ENCODE measurements at regions not wholly inside any gene's neighbourhood (a gene's known extent, or its start where the extent isn't known, plus 50 kb on each side); places are given as distances from the start of the nearest gene placed in this dataset.

- DNase-seq (ENCODE audit: low spot score), result no peak
Observed at GRCh38 chr13:43984292-43984691, 104.6 kb downstream of the LACC1 start.

DNA sequence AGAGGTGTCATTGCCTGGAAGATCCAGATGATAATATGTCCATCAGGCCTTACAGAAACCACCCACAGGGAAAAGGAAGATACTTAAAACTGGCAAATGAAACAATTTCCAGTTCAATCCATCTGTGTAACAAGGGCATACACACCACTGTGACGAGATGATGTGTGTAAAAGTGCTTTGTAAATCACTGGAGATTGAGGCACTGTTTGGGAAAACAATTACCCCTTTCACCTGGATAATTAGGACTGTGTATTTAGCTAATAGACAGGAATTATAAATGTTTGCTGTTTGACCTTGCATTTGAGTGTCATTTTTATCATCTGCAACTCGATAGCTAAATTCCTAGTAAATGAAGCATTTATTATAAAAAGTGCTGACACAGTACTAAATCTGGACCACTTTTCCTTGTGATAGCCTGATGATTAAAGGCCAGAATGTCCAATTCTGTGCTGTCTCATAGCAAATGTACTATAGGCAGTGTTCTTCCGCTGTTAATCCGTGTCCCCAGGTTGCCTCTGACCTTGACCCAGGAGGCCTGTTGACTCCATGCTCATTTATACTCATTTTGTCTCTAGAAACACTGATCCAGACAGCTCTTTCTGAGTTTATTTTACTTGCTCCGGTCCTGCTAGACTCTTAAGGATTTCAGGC, 105.8 kb downstream of the LACC1 start:
- no peak for DNase-seq (ENCODE audit: low spot score)

DNA sequence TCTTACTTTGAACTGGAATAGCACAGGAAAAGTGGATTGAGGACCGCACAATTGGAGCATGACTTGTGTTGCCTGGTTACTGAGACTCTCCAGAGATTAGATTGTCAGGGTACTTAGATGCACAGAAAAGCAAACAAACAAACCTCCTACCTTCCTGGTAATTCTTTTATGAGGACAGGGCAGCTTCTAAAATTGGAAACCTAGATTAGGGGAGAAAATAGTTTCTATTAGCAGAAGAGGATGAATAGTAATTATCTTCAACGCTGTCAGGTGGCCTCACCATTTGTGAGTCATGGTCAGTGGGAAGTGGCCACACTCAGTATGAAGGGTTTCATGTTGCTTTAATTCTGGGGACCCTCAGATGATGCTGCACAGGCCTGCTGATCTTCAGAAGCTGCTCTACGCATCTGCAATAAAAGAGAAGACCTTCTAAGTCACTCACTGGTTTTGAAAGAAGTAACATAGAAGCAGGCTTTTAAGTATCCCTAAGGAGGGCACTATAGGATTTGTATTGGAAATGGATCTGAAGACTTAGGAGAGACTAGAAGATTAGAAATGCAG, 106.8 kb downstream of the LACC1 start:
- no peak for DNase-seq (ENCODE audit: low spot score)

- no peak for DNase-seq (ENCODE audit: low spot score)
Observed at GRCh38 chr13:43988302-43988701, 108.6 kb downstream of the LACC1 start.

DNA sequence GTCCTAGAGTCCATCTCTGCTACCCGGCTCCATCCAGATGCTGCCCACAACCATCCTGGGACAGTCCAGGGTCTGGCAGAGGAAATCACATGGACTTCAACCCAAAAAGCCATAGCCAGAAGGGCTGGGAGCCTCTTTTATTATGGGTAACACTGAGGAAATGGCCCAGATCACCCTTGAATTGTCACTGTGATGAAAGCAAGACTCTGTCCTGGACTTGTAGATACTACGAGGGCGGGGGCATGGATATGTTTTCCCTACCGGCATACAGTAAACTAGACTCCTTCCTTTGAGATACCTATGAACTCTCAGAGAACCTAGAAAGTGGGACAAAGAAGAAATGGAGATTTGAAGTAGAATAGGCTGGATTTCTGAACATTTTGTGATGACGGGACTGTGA, 110.3 kb downstream of the LACC1 start:
- no peak for DNase-seq (ENCODE audit: low spot score)

GRCh38 chr13:43990829-43991228, 111.1 kb downstream of the LACC1 start:
- no peak for DNase-seq (ENCODE audit: low spot score)

- DNase-seq (ENCODE audit: low spot score), result no peak
Observed at GRCh38 chr13:43991773-43992201, 112.1 kb downstream of the LACC1 start.

GRCh38 chr13:43992211-43992610, 112.5 kb downstream of the LACC1 start:
- no peak for DNase-seq (ENCODE audit: low spot score)

DNA sequence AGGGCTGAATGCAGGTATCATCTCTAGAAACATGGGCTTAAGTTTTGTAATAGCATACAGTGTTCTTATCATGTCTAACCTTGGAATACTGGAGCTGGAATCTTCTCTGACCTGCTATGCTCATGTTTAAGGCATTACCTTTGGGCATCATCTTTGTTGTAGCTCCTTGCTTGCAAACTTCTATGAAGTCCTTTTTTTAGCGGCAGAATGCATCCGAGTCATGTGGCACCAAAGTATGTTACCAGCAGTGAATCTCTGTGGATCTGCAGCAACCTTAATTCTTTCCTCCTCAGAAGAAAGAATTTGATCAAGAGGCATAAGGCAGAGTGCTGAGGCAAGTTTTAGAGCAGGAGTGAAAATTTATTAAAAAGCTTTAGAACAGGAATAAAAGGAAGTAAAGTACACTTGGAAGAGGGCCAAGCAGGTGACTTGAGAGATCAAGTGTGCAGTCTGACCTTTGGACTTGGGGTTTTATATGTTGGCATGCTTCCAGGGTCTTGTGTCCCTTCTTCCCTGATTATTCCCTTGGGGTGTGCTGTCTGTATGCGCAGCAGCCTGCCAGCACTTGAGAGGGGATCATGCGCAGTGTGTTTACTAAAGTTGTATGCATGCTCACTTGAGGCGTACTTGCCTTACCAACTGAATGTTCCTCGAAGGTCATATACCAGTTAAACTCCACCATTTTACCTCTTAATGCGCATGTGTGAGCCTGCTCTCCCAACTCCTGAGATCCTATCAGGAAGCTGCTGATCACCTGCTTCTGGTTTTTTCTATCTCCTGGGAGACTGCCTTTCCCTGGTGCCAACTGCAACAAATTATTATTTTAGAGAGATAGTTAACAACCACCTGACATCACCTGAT, 115.5 kb downstream of the LACC1 start:
- no peak for DNase-seq (ENCODE audit: low spot score)

DNA sequence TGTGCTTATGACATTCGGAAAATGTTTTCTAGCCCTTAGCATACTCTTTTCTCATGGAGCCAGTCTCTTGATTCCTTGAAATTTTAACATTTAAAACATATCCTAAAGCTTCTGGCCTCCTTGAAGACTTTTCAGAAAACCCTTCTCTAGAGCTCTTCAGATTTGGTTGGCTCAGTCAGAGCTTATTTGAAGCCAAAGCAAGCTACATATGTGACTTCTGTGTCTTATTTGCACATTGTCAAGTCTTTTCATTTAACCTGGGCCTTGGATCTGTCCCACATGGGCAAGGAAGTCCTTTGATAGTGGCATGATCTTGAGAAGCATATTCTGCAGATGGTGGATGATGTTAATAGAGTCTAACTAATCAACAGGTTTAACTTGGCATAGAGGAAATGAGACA, 116.5 kb downstream of the LACC1 start:
- no peak for DNase-seq (ENCODE audit: low spot score)

DNA sequence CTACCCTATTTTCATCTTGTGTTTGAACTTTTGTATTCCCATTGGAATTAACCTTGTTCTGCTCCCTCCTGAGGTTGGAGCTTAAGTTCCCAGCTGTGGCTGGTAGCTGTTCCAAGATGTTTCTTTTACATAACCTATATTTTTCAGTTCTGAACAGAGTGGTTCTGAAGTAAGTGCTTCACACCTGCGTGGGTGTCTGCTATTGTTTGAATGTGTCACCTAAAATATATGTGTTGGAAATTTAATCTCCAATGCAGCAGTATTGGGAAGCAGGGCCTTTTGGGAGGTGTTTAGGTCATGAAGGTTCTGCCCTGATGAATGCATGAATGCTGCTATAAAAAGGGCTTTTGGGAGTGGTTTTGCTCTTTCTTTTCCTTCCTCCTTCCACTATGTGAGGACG, 123.8 kb downstream of the LACC1 start:
- DNase-seq (ENCODE audit: low spot score), result no peak

DNA sequence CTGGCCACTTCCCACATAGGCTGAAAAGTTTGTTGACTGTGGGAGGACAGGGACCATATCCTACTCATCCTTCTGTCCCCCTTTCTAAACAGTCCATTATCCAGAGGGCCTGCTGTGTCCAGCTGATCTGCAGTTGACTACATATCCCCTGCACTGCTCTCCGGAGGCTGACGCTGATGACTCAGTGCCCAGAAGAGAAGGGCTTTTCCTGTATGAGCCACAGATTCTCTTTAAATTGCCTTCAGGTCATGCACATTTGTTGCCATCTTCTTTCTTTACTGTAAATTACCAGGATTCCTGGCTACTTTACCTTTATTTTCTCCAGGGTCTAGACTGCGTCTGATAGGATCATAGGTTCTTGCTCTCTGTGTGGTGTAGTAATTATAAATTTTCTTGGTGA, 125.2 kb downstream of the LACC1 start:
- DNase-seq (ENCODE audit: low spot score), result peak; percentile 78

GRCh38 chr13:44007451-44007850, 127.7 kb downstream of the LACC1 start:
- peak; percentile 81 for DNase-seq (ENCODE audit: low spot score)

DNA sequence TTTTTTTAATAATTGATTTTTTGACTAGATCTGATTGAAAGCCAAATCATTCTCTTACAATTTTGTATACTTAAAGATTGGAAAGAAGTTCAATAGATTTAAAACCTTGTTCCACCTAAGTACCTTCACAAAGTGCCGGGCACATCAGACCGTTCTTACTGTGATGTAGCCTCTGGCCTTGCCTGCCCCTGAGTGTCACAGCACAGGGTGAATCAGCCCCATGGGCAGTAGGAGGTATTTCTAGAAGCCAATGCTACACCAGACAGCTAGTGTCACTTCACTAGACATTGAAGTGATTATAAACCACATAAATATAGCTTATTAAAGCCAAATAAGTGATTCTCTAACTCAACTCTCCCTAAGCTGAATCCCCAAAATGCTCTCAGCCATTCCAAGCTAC, 131.3 kb downstream of the LACC1 start:
- DNase-seq (ENCODE audit: low spot score), result no peak

- DNase-seq (ENCODE audit: low spot score), result no peak
Observed at GRCh38 chr13:44012910-44013757, 133.4 kb downstream of the LACC1 start.

DNA sequence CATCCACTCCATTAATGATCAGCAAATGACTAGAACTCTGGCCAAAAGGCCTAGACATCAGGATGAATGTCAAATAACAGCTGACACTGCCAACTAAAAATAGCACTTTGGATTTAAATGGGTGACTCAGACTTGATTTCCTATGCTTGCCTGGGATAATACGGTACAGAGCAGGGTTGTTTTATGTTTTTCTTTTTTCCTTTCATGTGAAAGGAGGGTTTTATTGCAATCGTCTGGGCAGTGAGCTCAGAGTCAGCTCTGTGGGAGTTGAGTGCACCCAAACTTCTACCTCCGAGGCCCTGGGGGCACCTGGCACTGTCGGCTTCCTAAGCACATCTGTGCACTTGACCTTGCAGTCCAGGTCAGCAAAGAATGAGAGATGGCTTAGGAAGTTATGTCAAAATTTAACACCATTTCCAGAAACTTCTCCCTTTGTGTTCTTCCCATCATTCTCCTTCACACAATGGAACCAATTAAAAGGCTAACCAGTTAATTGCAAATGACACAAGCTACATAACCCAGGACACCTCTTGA, 134.1 kb downstream of the LACC1 start:
- peak; percentile 78 for DNase-seq (ENCODE audit: low spot score)

GRCh38 chr13:44014501-44014900, 134.8 kb downstream of the LACC1 start:
- no peak for DNase-seq (ENCODE audit: low spot score)

DNA sequence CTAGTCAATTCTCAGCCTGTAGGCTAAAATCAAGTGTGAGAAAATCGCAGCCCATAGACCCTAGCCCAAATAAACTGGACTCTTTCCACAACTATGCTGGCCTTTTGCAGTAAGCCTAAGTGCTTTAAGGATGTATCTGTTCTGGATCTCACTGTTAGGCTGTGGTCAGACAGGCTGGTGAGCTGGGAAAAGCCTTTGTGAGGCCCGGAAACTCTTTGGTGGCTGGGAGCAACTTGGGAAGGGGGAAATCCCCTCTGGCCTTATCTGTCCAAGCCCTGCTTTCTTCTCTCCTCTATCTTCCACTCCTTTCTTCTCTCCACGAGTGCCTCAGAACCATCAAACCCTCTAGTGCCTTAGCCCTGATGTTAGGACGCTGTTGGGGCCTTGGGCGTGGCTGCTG, 135.4 kb downstream of the LACC1 start:
- no peak for DNase-seq (ENCODE audit: low spot score)

DNA sequence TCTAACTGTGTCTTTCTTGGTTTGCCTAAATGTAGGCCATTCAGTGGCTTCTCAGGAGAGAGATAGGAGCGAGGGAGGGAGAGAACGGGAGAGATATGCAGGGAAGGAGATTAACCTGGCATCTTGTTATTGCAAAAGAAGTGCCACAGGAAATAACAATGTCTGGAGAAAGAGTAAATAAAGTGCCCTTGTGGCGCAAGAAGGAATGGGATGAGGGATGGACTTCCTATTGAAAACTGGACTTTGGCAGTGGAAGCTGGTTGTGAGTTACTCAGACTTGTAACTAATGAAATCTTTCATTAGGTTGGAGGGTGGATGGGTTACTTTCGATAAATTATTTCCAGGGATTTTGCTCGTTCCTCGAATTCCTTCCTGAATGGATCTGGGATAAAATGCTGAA, 136.1 kb downstream of the LACC1 start:
- no peak for DNase-seq (ENCODE audit: low spot score)

DNA sequence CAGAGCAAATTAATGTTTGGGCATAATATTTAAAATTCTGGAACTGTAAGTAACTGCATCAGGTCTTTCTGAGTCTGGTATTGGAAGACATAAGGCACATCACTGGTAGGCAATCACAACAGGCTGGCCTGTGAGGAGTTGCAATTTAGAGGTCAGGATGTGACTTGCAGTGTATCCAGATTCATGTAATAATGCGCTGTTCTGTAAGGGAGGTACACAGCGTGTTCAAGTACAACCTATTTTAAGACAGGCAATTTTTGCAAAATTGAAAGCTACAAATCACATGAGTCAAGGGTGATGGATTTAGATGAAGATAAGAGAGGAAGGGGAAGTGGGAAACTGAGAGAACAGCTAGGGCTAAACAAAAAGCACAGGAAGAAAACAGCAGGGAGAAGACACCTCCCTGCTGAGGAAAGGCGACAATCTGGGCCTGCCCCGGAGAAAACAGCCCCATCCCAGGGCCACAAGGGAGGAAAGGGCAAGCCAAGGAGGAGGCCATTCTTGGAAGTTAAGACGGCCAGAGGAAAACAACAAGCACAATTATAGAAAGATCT, 138.1 kb downstream of the LACC1 start:
- no peak for DNase-seq (ENCODE audit: low spot score)

GRCh38 chr13:44019651-44020050, 139.9 kb downstream of the LACC1 start:
- DNase-seq (ENCODE audit: low spot score), result no peak

DNA sequence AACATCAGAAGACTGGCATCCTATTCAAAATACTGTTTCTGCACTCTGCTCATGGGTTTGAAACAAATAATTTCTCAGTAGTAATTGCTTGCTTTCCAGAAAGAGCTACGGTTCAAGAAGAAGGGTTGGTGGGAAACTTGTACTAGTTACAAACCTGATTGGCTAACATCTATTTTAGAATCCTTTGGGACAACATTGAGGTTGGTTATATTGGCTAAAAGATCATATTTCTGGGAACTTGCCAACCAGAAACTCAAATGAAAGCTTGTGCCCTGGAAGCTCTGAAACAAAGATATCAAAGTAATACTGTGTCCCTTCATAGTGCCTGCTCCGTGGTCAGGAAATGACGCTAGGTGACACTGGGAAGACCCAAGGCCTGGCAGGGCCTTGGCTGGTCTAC, 141.7 kb downstream of the LACC1 start:
- DNase-seq (ENCODE audit: low spot score), result no peak
